Choroid plexus epithelial cell (primary cell): ENCODE measurements at regions not wholly inside any gene's neighbourhood (a gene's known extent, or its start where the extent isn't known, plus 50 kb on each side); places are given as distances from the start of the nearest gene placed in this dataset.
"Not testable (repeated sequence)": the region's sequence is repeated elsewhere in the genome, so short reads cannot be mapped to it uniquely, and the experiment has no call there.

Experiments used
- DNase-seq: peaks from one replicate; pipeline ENCODE4 v3.0.0-alpha.2; 2010; ENCODE audit warnings: low read depth
- H3K4me3 ChIP-seq: 2 replicates; pipeline ENCODE4 v1.5.1; 2011; ENCODE audit warnings: low read depth, mild to moderate bottlenecking, control low read depth, low read length, moderate library complexity
- CTCF ChIP-seq: conservative IDR thresholded peaks from 2 replicates; pipeline ENCODE4 v1.5.1; 2011; ENCODE audit warnings: low read depth, mild to moderate bottlenecking, control low read depth, inconsistent platforms, low read length, moderate library complexity

- DNase-seq: no peak
- no peak overlapping the region for H3K4me3 ChIP-seq
- no peak for TF ChIP-seq CTCF
Observed at GRCh38 chr5:92145852-92146251, 762.7 kb upstream of the ARRDC3 start.

- TF ChIP-seq CTCF: no peak
- no peak for DNase-seq
- no peak overlapping the region for H3K4me3 ChIP-seq
Observed at GRCh38 chr5:92144824-92145223, 761.7 kb upstream of the ARRDC3 start.

- not testable (repeated sequence) for H3K4me3 ChIP-seq, DNase-seq
Observed at GRCh38 chr5:92132294-92132908, 749.3 kb upstream of the ARRDC3 start.

- H3K4me3 ChIP-seq: no peak overlapping the region
- no peak for DNase-seq
- no peak for TF ChIP-seq CTCF
Observed at GRCh38 chr5:92126182-92126581, 743.1 kb upstream of the ARRDC3 start.

- DNase-seq: no peak
- no peak overlapping the region for H3K4me3 ChIP-seq
- TF ChIP-seq CTCF: no peak
Observed at GRCh38 chr5:92119110-92119509, 736.0 kb upstream of the ARRDC3 start.

GRCh38 chr5:92106808-92107207, 723.7 kb upstream of the ARRDC3 start:
- no peak for TF ChIP-seq CTCF
- no peak for DNase-seq
- no peak overlapping the region for H3K4me3 ChIP-seq

- no peak for TF ChIP-seq CTCF
- no peak for DNase-seq
Observed at GRCh38 chr5:92104126-92104525, 721.0 kb upstream of the ARRDC3 start.

More at GRCh38 chr5:92104126-92104525, 721.0 kb upstream of the ARRDC3 start:
- H3K4me3 ChIP-seq: no peak overlapping the region
